ENCODE measurements at regions not wholly inside any gene's neighbourhood (a gene's known extent, or its start where the extent isn't known, plus 50 kb on each side); places are given as distances from the start of the nearest gene placed in this dataset.

DNA sequence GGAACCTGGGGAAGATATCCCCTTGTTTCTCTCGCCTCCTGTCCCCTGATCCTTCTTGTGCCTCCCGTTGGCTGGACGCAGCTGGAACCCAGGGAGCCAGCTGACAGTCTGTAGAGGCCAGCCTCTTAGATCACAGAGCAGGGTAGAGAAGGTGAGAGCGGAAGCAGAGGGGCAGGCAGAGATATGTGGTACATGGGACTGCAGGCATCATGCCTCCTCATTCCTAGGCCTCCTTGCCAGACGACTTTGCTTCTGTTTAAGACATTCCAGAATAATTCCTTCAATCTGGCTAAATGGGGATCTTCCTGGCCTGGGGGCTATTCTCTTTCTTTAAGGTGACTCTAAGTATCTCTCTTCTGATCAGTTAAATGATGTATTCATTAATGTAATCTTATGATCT lies 89.4 kb upstream of the MAX start:
- TF ChIP-seq, protein P1, sequence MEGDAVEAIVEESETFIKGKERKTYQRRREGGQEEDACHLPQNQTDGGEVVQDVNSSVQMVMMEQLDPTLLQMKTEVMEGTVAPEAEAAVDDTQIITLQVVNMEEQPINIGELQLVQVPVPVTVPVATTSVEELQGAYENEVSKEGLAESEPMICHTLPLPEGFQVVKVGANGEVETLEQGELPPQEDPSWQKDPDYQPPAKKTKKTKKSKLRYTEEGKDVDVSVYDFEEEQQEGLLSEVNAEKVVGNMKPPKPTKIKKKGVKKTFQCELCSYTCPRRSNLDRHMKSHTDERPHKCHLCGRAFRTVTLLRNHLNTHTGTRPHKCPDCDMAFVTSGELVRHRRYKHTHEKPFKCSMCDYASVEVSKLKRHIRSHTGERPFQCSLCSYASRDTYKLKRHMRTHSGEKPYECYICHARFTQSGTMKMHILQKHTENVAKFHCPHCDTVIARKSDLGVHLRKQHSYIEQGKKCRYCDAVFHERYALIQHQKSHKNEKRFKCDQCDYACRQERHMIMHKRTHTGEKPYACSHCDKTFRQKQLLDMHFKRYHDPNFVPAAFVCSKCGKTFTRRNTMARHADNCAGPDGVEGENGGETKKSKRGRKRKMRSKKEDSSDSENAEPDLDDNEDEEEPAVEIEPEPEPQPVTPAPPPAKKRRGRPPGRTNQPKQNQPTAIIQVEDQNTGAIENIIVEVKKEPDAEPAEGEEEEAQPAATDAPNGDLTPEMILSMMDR (IDR thresholded peaks at IDR 0.05), result no peak
- no peak for TF ChIP-seq POLR2A (IDR thresholded peaks at IDR 0.05)

Data from body of pancreas (tissue), 4 donors.